CD14-positive monocyte (primary cell): ENCODE measurements at regions not wholly inside any gene's neighbourhood (a gene's known extent, or its start where the extent isn't known, plus 50 kb on each side); places are given as distances from the start of the nearest gene placed in this dataset.
"Not testable (repeated sequence)": the region's sequence is repeated elsewhere in the genome, so short reads cannot be mapped to it uniquely, and the experiment has no call there.

Source experiments
- DNase-seq, 3 donors: peaks; one replicate each; pipeline ENCODE4 v3.0.0-alpha.2; 2011 to 2022
- H2AFZ ChIP-seq: 2 replicates; pipeline ENCODE4 v1.6.0; 2012; ENCODE audit warnings: mild to moderate bottlenecking, low read depth, low read length, inconsistent platforms; ENCODE audit not compliant: insufficient read depth, poor library complexity, severe bottlenecking
- H3K27ac ChIP-seq, 2 donors: 1 replicate in 1 of 2; 2 replicates in 1 of 2; pipeline ENCODE4 v1.5.1; 2012 to 2013; ENCODE audit warnings: low read length in 2 of 2, control low read depth in 1 of 2, inconsistent platforms in 1 of 2, low read depth in 1 of 2, mild to moderate bottlenecking in 1 of 2
- H3K27me3 ChIP-seq, 2 donors: one replicate each; pipeline versions ENCODE4 v1.6.0 to v1.6.1; 2011 to 2013; ENCODE audit warnings: low read length in 2 of 2; ENCODE audit not compliant: control insufficient read depth in 2 of 2, insufficient read depth in 2 of 2
- H3K36me3 ChIP-seq, 2 donors: replicated peaks in 1 of 2; 1 replicate in 1 of 2; 2 replicates in 1 of 2; pipeline versions ENCODE4 v1.5.1 to v1.6.1; 2012 to 2013; ENCODE audit warnings: low read length in 2 of 2, control low read depth in 1 of 2, inconsistent platforms in 1 of 2, mild to moderate bottlenecking in 1 of 2; ENCODE audit not compliant: insufficient read depth in 2 of 2, control insufficient read depth in 1 of 2
- H3K4me1 ChIP-seq, 2 donors: 1 replicate in 1 of 2; 2 replicates in 1 of 2; pipeline versions ENCODE4 v1.5.1 to v1.6.1; 2012 to 2013; ENCODE audit warnings: low read length in 2 of 2, control low read depth in 1 of 2, inconsistent platforms in 1 of 2, mild to moderate bottlenecking in 1 of 2, moderate library complexity in 1 of 2; ENCODE audit not compliant: insufficient read depth in 2 of 2, control insufficient read depth in 1 of 2
- H3K4me2 ChIP-seq: replicated peaks from 2 replicates; pipeline ENCODE3; 2012; ENCODE audit warnings: low read length, moderate library complexity, mild to moderate bottlenecking; ENCODE audit not compliant: poor library complexity, severe bottlenecking; ENCODE audit errors: extremely low read depth
- H3K4me3 ChIP-seq, 3 experiments: fragments of 200-600 bp in 1 of 3; sonication (generic) in 1 of 3; replicated peaks in 1 of 3; 1 replicate in 2 of 3; 2 replicates in 1 of 3; pipeline ENCODE4 v1.5.1; 2011 to 2013; ENCODE audit warnings: low read length in 3 of 3, mild to moderate bottlenecking in 3 of 3, control low read depth in 2 of 3, low read depth in 2 of 3, inconsistent platforms in 1 of 3, moderate library complexity in 1 of 3
- H3K79me2 ChIP-seq: 2 replicates; pipeline ENCODE4 v1.6.0; 2012; ENCODE audit warnings: mild to moderate bottlenecking, control low read depth, inconsistent platforms, low read length, moderate library complexity; ENCODE audit not compliant: insufficient read depth
- H3K9ac ChIP-seq: 2 replicates; pipeline ENCODE4 v1.6.0; 2017; ENCODE audit warnings: low read length, mild to moderate bottlenecking; ENCODE audit not compliant: insufficient read depth, poor library complexity, severe bottlenecking
- H3K9me3 ChIP-seq, 2 donors: replicated peaks in 1 of 2; 1 replicate in 1 of 2; 2 replicates in 1 of 2; pipeline versions ENCODE4 v1.5.1 to v1.6.1; 2012 to 2013; ENCODE audit warnings: low read length in 2 of 2, control low read depth in 1 of 2; ENCODE audit not compliant: control insufficient read depth in 1 of 2, insufficient read depth in 1 of 2
- H4K20me1 ChIP-seq: 2 replicates; pipeline ENCODE4 v1.6.0; 2012; ENCODE audit warnings: mild to moderate bottlenecking, low read length, control low read depth, moderate library complexity; ENCODE audit not compliant: insufficient read depth
- H3K27ac Mint-ChIP-seq, 7 donors: one replicate each; pipeline ENCODE4 v1.8.0; 2020; ENCODE audit warnings: mild to moderate bottlenecking in 7 of 7, mixed read lengths in 7 of 7, moderate library complexity in 6 of 7, inconsistent platforms in 2 of 7
- H3K27me3 Mint-ChIP-seq, 3 donors: one replicate each; pipeline ENCODE4 v1.8.0; 2021 to 2022; ENCODE audit warnings: low read depth in 3 of 3, mild to moderate bottlenecking in 3 of 3, mixed read lengths in 3 of 3, moderate library complexity in 3 of 3, inconsistent platforms in 1 of 3
- H3K36me3 Mint-ChIP-seq, 2 donors: one replicate each; pipeline ENCODE4 v1.8.0; 2020; ENCODE audit warnings: mixed read lengths in 2 of 2, inconsistent platforms in 1 of 2, mild to moderate bottlenecking in 1 of 2
- H3K4me1 Mint-ChIP-seq: one replicate; pipeline ENCODE4 v1.8.0; 2020; ENCODE audit warnings: mild to moderate bottlenecking, mixed read lengths
- H3K4me3 Mint-ChIP-seq, 2 donors: one replicate each; pipeline ENCODE4 v1.8.0; 2020; ENCODE audit warnings: mild to moderate bottlenecking in 2 of 2, mixed read lengths in 2 of 2, moderate library complexity in 1 of 2
- H3K9me3 Mint-ChIP-seq, 7 donors: one replicate each; pipeline ENCODE4 v1.8.0; 2020 to 2022; ENCODE audit warnings: mixed read lengths in 7 of 7, mild to moderate bottlenecking in 6 of 7, moderate library complexity in 6 of 7, inconsistent platforms in 2 of 7
- WGBS: methylation state at CpG from one replicate; pipeline ENCODE4 v1.1.5; 2013; ENCODE audit warnings: missing lambda C conversion rate; ENCODE audit not compliant: insufficient coverage; 5-methylcytosine and 5-hydroxymethylcytosine counted together
- intact Hi-C, 2 donors: fragments of 100-400 bp; cut with micrococcal nuclease; formaldehyde crosslinking; loops; one replicate each; pipeline versions ENCODE4 v1.15.0 to v1.15.1; 2023
- TF ChIP-seq, protein P1 (sequence below): fragments of 200-600 bp; IDR thresholded peaks from one replicate; pipeline ENCODE4 v1.8.0; 2022; ENCODE audit warnings: antibody characterized with exemption, mild to moderate bottlenecking

DNA sequence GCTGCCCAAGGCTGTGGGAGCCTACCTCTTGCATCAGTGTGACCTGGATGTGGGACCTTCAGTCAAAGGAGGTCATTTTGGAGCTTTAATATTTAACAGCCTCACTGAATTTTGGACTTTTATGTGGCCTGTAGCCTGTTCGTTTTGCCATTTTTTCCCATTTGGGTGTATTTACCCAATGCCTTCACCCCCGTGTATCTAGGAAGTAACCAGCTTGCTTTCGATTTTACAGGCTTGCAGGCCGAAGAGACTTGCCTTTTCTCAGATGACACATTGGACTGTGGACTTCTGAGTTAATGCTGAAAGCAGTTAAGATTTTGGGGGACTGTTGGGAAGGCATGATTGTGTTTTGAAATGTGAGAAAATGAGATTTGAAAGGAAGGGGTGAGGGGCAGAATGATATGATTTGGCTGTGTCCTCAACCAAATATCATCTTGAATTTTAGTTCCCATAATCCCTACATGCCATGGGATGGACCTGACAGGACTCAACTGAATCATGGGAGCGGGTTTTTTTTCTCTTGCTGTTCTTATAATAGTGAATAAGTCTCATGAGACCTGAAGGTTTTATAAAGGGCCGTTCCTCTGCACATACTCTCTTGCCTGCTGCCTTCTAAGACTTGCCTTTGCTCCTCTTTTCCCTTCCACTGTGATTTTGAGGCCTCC, 324.6 kb downstream of the UBE2NL start:
- H3K9me3 ChIP-seq, H3K27me3 ChIP-seq, H3K4me3 Mint-ChIP-seq, H3K27ac Mint-ChIP-seq, H3K36me3 ChIP-seq, H3K36me3 Mint-ChIP-seq, H4K20me1 ChIP-seq, H3K27ac ChIP-seq, H3K9me3 Mint-ChIP-seq, H3K4me3 ChIP-seq, H3K27me3 Mint-ChIP-seq, H3K4me1 Mint-ChIP-seq, H3K9ac ChIP-seq, H3K79me2 ChIP-seq, H3K4me1 ChIP-seq, H2AFZ ChIP-seq, H3K4me2 ChIP-seq, DNase-seq, intact Hi-C loops: not testable (repeated sequence)
- WGBS, result no CpG with 5 or more reads among the region's 6 CpGs

DNA sequence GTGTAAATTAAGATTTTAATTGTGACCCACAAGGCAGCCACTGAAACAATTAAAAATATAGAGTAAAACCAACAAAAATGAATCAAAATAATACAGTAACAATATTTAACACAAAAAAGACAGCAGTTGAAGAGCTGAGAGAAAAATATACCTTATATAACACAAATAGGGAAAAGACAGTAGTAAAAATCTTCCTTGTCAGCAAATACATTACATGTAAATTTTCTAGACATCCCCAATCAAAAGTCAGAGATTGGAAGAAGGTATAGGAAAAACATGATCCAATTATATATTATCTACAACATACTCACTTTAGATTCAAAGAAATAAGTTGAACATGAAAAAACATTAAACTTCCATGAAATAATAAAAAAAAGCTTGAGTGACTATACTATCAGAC, 330.8 kb downstream of the UBE2NL start:
- Histone ChIP-seq H3K27me3 (no peaks in the 10 kb centered on the region), H3K27ac (no peak overlapping the region), H3K9me3 (no peaks in the 10 kb centered on the region), H4K20me1 (no peaks in the 10 kb centered on the region), H3K4me2 (no peak overlapping the region), H2AFZ (no peak overlapping the region), H3K4me3 (no peak overlapping the region), H3K36me3 (no peaks in the 10 kb centered on the region), H3K9ac (no peak overlapping the region), H3K4me1 (no peaks in the 10 kb centered on the region), H3K79me2 (no peaks in the 10 kb centered on the region)
- no peak overlapping the region for H3K4me3 Mint-ChIP-seq
- DNase-seq, result no peak
- H3K36me3 Mint-ChIP-seq, result no peaks in the 10 kb centered on the region
- H3K27ac Mint-ChIP-seq, result no peak overlapping the region
- H3K9me3 Mint-ChIP-seq, result no peaks in the 10 kb centered on the region
- H3K4me1 Mint-ChIP-seq, result no peaks in the 10 kb centered on the region
- TF ChIP-seq, protein P1, sequence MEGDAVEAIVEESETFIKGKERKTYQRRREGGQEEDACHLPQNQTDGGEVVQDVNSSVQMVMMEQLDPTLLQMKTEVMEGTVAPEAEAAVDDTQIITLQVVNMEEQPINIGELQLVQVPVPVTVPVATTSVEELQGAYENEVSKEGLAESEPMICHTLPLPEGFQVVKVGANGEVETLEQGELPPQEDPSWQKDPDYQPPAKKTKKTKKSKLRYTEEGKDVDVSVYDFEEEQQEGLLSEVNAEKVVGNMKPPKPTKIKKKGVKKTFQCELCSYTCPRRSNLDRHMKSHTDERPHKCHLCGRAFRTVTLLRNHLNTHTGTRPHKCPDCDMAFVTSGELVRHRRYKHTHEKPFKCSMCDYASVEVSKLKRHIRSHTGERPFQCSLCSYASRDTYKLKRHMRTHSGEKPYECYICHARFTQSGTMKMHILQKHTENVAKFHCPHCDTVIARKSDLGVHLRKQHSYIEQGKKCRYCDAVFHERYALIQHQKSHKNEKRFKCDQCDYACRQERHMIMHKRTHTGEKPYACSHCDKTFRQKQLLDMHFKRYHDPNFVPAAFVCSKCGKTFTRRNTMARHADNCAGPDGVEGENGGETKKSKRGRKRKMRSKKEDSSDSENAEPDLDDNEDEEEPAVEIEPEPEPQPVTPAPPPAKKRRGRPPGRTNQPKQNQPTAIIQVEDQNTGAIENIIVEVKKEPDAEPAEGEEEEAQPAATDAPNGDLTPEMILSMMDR, result no peak
- H3K27me3 Mint-ChIP-seq, result peaks cover 0 to 3% (median 0%) of the 10 kb centered on the region in 3 donors
- intact Hi-C loops, result no loop called here
